Brain microvascular endothelial cell (primary cell): ENCODE measurements at regions not wholly inside any gene's neighbourhood (a gene's known extent, or its start where the extent isn't known, plus 50 kb on each side); places are given as distances from the start of the nearest gene placed in this dataset.

Source experiments
- DNase-seq: peaks from one replicate; pipeline ENCODE4 v3.0.0-alpha.2; 2020
- H3K27ac ChIP-seq: fragments of 250-450 bp; sonication (Bioruptor Pico); 2 replicates; pipeline ENCODE4 v1.5.1; 2020; ENCODE audit warnings: mild to moderate bottlenecking, moderate library complexity
- H3K27me3 ChIP-seq: fragments of 250-450 bp; sonication (Bioruptor Pico); replicated peaks from 2 replicates; pipeline ENCODE4 v1.5.1; 2020; ENCODE audit warnings: mild to moderate bottlenecking
- H3K36me3 ChIP-seq: fragments of 250-450 bp; sonication (Bioruptor Pico); replicated peaks from 2 replicates; pipeline ENCODE4 v1.5.1; 2020; ENCODE audit warnings: mild to moderate bottlenecking
- H3K4me3 ChIP-seq: 2 replicates; pipeline ENCODE4 v1.5.1; 2011; ENCODE audit warnings: low read depth, mild to moderate bottlenecking, control low read depth, low read length, moderate library complexity
- CTCF ChIP-seq: IDR thresholded peaks from 2 replicates; pipeline ENCODE4 v1.5.1; 2011; ENCODE audit warnings: low read depth, mild to moderate bottlenecking, moderate library complexity, low read length, control low read depth, inconsistent platforms; ENCODE audit errors: missing control alignments
- in situ Hi-C: cut with HindIII; loops from 2 replicates; pipeline ENCODE4 v1.10.0; 2017; ENCODE audit warnings: low sequenced_read_pairs, low pct_ligation_motif_present

GRCh38 chr9:88221105-88221504 lies 82.8 kb upstream of the SPATA31C2 start:
- H3K4me3 ChIP-seq = no peak overlapping the region
- no peak for TF ChIP-seq CTCF
- in situ Hi-C loops = no loop called here
- no peak overlapping the region for H3K27ac ChIP-seq
- H3K27me3 ChIP-seq = no peaks in the 10 kb centered on the region
- DNase-seq = no peak
- H3K36me3 ChIP-seq = no peaks in the 10 kb centered on the region

GRCh38 chr9:88220652-88221051 lies 82.4 kb upstream of the SPATA31C2 start:
- in situ Hi-C loops = no loop called here
- no peak for TF ChIP-seq CTCF

GRCh38 chr9:88219601-88220000 lies 81.3 kb upstream of the SPATA31C2 start:
- H3K36me3 ChIP-seq = no peaks in the 10 kb centered on the region
- in situ Hi-C loops = no loop called here
- no peak overlapping the region for H3K4me3 ChIP-seq
- H3K27ac ChIP-seq = no peak overlapping the region
- DNase-seq = no peak
- H3K27me3 ChIP-seq = no peaks in the 10 kb centered on the region
- TF ChIP-seq CTCF = no peak

More at GRCh38 chr9:88220652-88221051, 82.4 kb upstream of the SPATA31C2 start:
- no peaks in the 10 kb centered on the region for H3K27me3 ChIP-seq
- no peak overlapping the region for H3K27ac ChIP-seq
- DNase-seq = no peak
- no peak overlapping the region for H3K4me3 ChIP-seq
- H3K36me3 ChIP-seq = no peaks in the 10 kb centered on the region

GRCh38 chr9:88218726-88219125 lies 80.5 kb upstream of the SPATA31C2 start:
- H3K27me3 ChIP-seq = no peaks in the 10 kb centered on the region
- no peak overlapping the region for H3K4me3 ChIP-seq
- no peak for TF ChIP-seq CTCF
- peak; percentile 35 for DNase-seq
- H3K36me3 ChIP-seq = no peaks in the 10 kb centered on the region
- in situ Hi-C loops = no loop called here
- H3K27ac ChIP-seq = no peak overlapping the region

GRCh38 chr9:88216126-88216995 lies 78.1 kb upstream of the SPATA31C2 start:
- Histone ChIP-seq H3K27me3 (no peaks in the 10 kb centered on the region), H3K36me3 (no peaks in the 10 kb centered on the region), H3K27ac (no peak overlapping the region), H3K4me3 (no peak overlapping the region)
- TF ChIP-seq CTCF = no peak
- DNase-seq = no peak
- in situ Hi-C loops = no loop called here
